GM19438 (cell line): ENCODE measurements at regions not wholly inside any gene's neighbourhood (a gene's known extent, or its start where the extent isn't known, plus 50 kb on each side); places are given as distances from the start of the nearest gene placed in this dataset.

Source experiments
- ATAC-seq: cut with Tn5 transposase; IDR thresholded peaks from one replicate; pipeline ENCODE4 v1.9.1; 2021; ENCODE audit warnings: low read depth; ENCODE audit not compliant: unreplicated experiment

DNA sequence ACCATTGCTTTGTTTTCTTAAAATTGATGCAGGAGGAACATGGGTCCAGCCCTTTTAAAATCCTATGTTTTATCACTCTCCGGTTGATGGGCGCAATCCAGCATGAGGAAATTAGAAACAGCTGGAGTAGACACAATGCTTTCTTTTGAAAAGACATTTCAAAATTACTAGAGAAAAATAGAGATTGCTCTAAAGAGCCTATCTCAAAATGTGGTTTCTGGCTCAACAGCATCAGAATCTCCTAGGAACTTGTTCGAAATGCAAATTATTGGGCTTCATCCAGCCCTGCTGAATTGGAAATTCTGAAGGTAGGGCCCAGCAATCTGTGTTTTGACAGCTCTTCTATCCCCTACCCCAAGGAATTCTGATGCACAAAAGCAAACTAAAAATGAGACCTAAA lies 190.8 kb upstream of the BMP2 start:
- no peak for ATAC-seq

- no peak for ATAC-seq
Measured at GRCh38 chr20:6575912-6576401, 191.5 kb upstream of the BMP2 start.

DNA sequence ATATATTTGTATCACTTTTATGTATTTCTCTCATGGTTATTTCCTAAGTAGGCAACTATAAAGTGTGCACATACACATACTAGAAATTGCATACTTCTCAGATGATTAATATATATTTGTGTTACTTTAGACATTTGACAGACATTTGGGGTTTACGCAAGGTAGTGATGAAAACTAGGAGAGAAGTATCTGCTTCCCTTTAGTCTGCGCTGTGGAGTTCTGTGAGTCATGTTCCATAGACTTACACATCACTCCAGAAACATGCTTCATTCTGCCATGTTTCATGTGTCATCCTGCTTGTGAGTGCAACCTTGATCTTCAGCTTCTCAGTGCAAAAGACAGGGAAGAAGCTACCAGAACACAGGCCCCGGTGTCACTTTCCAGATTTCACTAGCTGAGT lies 200.7 kb upstream of the BMP2 start:
- no peak for ATAC-seq

GRCh38 chr20:6562111-6562510 lies 205.4 kb upstream of the BMP2 start:
- ATAC-seq = no peak

DNA sequence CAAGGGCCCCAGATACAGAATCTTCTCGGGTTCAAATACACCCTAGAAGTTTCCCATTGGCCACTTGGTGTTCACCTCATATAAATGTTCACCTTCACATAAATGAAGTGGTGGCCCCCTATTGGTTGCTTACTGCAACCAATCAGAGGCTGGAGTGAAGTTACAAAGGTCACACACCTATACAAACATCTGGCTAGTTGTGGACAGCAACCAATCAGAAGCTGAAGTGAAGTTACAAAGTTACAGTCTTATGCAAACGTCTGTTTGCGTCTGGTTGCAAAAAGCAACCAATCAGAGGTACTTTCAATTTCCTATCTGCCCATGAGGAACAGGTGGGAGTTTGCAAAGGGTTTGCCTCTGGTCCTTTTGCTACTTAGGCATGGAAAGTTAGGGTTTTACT lies 206.5 kb upstream of the BMP2 start:
- no peak for ATAC-seq

GRCh38 chr20:6559791-6560190 lies 207.7 kb upstream of the BMP2 start:
- no peak for ATAC-seq

DNA sequence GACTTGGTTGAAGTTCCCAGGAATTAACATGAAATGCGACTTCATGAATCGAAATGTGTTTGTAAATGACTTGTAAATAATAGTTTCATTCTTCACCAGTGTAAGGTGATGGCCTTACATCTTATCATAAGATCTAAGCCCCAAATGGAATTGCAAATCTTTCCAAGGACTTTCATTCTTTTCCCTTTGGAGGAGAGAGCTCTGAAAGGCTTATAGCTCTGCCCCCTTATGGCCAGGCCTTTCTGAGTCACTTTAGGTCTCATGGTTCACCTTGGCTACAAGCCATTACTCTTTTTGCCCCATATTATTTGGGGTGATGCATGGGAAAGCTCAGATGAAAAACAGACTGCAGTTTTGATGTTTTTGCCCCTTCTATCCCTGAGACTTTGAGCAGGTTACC lies 209.1 kb upstream of the BMP2 start:
- ATAC-seq = no peak

GRCh38 chr20:6533761-6534479 lies 233.6 kb upstream of the BMP2 start:
- ATAC-seq = no peak

- no peak for ATAC-seq
Measured at GRCh38 chr20:6533351-6533750, 234.1 kb upstream of the BMP2 start.

GRCh38 chr20:6530779-6531315 lies 236.6 kb upstream of the BMP2 start:
- no peak for ATAC-seq

- no peak for ATAC-seq
Measured at GRCh38 chr20:6530254-6530653, 237.2 kb upstream of the BMP2 start.

DNA sequence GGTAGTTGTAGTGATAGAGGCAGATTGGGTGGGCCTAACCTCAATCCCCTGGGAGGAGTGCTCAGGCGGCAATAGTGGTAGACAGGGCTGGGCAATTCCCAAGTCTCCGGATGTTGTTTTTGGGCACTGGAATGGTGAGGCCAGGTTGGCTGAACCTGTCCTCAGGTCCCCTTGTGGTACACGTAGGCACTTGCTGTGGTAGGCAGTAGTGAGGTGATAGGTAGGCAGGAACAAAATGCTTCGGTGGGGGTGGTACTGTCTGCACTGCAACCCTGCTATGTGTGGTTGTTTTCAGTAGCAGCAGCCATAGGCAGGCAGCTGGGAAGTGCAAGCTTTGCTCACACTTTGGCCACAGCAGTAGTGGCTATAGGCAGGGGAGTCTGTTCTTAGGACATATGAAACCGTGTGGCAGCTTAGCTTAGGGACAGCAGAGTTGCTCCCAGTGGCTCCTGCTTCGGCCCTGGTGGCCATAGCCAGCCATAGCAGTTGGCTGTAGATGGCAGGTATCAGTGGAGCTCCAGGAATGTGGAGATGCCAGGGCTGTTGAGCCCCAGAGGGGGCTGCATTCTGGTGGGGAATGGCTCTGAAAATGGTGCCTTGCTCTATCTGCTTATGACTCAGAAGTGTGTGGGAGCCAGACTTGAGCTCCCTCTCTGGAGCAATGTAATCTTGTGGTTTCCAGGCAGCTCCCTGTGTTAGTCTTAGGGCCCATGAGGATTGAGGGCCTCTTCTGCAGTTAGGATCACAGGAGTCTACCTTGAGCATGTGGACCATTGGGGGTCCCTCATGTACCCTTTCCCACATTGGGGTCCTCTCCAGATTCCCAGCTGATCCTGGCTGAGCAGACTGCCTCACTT lies 241.8 kb upstream of the BMP2 start:
- ATAC-seq = no peak

DNA sequence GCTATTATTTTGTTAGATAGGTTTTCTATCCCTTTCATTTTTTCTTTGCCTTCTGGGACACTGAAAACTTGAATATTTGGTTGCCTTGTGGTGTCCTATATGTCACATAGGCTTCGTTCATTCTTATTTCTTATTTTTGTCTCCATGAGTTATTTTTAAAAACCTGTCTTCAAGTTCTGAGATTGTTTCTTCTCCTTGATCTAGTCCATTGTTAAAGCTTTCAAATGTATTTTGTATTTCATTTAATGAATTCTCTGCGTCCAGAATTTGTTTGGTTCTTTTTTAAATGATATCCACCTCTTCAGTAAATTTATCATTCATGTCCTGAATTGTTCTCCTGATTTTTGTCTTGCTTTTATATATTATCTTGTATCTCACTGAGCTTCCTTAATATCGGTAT lies 243.2 kb upstream of the BMP2 start:
- ATAC-seq = no peak

- no peak for ATAC-seq
Measured at GRCh38 chr20:6519556-6519955, 247.9 kb upstream of the BMP2 start.

DNA sequence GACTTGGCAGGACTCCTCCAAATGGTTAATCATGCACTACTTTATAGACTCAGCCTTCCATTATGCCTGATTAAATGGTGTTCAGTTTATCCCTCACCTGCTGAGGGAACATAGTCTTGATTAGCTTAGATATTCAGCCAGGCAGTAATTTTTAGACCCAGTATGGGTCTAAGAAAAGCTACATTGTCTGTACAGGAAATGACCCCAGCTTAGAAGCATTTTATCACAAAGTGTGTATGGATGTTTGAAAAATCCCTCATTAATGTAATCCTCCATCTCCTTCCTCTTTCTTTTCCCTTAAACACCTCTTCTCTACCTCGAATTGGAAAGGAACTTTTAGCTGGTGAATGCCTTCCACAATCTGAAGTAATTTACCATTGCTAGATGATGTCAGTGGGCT lies 252.2 kb upstream of the BMP2 start:
- ATAC-seq = no peak

- ATAC-seq = no peak
Measured at GRCh38 chr20:6513599-6513998, 253.9 kb upstream of the BMP2 start.

- ATAC-seq = no peak
Measured at GRCh38 chr20:6509374-6509773, 258.1 kb upstream of the BMP2 start.

DNA sequence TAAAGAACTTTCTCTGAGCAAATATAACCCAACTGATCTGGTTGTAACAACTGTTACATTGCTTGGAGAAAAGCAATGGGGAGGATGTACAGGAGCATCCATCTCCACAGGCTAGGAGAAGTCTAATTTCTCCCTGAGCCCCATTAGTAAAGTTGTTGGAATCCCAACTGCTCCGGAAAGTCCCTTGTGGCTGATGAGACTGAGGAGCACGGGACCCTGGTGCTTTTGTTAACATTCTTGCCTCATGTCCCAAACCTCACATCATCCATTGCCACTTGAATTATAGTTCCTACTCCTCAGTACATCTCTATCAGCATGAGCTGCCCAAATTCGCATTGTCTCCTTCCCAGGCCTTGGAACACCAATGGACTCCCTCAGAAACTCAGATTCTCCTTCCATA lies 260.6 kb upstream of the BMP2 start:
- no peak for ATAC-seq

DNA sequence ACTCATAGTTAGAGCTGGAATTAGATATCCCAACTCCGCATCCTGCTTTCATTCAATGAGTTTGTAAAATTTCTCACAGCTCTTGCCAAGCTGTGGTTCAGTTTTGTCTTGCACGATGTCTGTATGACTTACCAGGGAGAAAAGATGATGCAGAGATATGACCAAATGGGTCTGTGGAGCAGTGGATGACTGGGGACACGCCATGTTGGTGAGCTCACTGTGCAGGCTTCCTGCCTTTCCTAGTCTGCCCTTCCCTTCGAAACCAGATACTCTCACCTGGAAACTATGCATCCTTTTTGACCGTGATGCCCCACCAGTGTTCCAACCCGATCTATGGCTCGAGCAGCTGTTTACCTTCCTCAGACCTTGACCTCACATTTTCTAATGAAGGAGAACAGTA lies 262.7 kb upstream of the BMP2 start:
- ATAC-seq = no peak

DNA sequence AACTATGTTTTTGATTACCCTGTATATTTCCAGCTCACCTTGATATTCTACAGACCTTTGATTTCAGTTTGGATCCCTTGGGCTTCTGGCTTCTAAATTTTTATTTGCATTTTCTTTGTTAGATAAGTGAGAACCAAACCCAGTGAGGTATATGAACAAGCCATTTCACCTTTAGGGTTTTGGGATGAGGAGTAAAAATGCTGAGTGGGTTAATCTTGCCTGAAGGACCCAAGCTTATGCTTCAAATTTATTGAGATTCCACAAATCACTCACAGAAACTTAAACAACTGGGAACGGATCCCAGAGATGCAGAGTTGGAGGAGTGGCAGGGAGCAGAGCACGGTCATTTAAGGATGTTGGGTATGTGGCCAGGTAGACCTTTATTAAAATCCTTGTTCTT lies 263.3 kb upstream of the BMP2 start:
- ATAC-seq = no peak

GRCh38 chr20:6502999-6503398 lies 264.5 kb upstream of the BMP2 start:
- ATAC-seq = no peak

DNA sequence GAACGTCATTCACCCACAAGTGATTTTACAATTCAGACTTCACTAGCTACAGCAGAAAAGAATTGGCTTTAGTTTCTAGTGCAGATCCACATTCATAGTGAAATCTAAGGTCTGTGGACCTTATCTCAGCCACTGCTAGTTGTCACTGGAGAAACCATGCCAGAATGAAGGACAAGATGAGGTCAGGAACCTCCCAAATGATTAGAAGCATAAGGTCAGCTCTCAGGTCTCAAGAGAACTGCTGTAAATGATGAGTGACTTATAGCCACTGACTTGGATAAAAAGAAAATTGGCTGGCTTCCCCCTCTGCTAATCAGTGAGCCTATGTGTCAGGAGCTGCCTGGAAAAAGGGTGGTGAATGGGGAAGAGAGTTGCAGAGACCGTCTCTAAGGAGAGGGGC lies 265.3 kb upstream of the BMP2 start:
- no peak for ATAC-seq
